Left ventricle myocardium inferior (tissue), 1 donor: ENCODE measurements at regions not wholly inside any gene's neighbourhood (a gene's known extent, or its start where the extent isn't known, plus 50 kb on each side); places are given as distances from the start of the nearest gene placed in this dataset.
"Not testable (repeated sequence)": the region's sequence is repeated elsewhere in the genome, so short reads cannot be mapped to it uniquely, and the experiment has no call there.

ENCODE experiments used
- DNase-seq: peaks from one replicate; pipeline ENCODE4 v3.0.0-alpha.2; 2020
- H3K27ac ChIP-seq: fragments of 200-600 bp; replicated peaks from 2 replicates; pipeline ENCODE4 v1.8.0; 2021
- H3K27me3 ChIP-seq: fragments of 200-600 bp; 2 replicates; pipeline ENCODE4 v1.8.0; 2021; ENCODE audit warnings: low read depth
- H3K36me3 ChIP-seq: fragments of 200-600 bp; 2 replicates; pipeline ENCODE4 v1.8.0; 2021
- H3K4me1 ChIP-seq: fragments of 200-600 bp; 2 replicates; pipeline ENCODE4 v1.8.0; 2021
- H3K4me3 ChIP-seq: fragments of 200-600 bp; 2 replicates; pipeline ENCODE4 v1.8.0; 2021; ENCODE audit warnings: mild to moderate bottlenecking, moderate library complexity
- H3K9me3 ChIP-seq: fragments of 200-600 bp; replicated peaks from 2 replicates; pipeline ENCODE4 v1.8.0; 2021
- intact Hi-C: fragments of 100-400 bp; cut with micrococcal nuclease; formaldehyde crosslinking; loops from one replicate; pipeline ENCODE4 v1.11.0; 2022
- TF ChIP-seq, protein P1 (sequence below): fragments of 200-600 bp; IDR thresholded peaks from 2 replicates; pipeline ENCODE4 v1.8.0; 2021; ENCODE audit warnings: antibody characterized with exemption, mild to moderate bottlenecking, borderline replicate concordance
- donor health status: DM: no; HTN: yes; CAD: no; lungs with severe emphysema.

DNA sequence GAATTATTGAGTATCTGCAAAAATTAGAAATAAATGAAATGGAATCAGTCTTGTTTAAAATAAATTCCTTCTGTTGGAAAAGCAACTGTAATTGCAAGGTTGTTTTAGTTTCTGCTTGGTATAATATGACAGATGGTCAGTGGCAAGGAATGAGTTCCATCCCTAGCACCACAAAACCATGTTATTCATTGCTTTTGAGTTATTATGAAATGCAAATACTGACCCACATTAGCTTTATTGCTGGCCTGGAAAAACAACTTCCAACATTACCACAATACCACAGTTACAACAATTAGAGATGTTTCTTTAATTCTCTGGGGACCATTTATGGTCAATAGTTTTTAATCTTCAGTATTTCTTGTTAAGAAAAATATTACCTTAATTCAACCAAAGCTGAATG lies 194.4 kb downstream of the TMA16 start:
- intact Hi-C loops = loop anchor here (10.0 kb wide), 1 partner anchor 134 kb away; no protein-coding TSS in a partner anchor
- Histone ChIP-seq H3K36me3 (no peaks in the 10 kb centered on the region), H3K9me3 (no peaks in the 10 kb centered on the region), H3K4me1 (no peaks in the 10 kb centered on the region), H3K4me3 (no peak overlapping the region), H3K27ac (no peak overlapping the region), H3K27me3 (no peaks in the 10 kb centered on the region)
- no peak for DNase-seq
- TF ChIP-seq, protein P1, sequence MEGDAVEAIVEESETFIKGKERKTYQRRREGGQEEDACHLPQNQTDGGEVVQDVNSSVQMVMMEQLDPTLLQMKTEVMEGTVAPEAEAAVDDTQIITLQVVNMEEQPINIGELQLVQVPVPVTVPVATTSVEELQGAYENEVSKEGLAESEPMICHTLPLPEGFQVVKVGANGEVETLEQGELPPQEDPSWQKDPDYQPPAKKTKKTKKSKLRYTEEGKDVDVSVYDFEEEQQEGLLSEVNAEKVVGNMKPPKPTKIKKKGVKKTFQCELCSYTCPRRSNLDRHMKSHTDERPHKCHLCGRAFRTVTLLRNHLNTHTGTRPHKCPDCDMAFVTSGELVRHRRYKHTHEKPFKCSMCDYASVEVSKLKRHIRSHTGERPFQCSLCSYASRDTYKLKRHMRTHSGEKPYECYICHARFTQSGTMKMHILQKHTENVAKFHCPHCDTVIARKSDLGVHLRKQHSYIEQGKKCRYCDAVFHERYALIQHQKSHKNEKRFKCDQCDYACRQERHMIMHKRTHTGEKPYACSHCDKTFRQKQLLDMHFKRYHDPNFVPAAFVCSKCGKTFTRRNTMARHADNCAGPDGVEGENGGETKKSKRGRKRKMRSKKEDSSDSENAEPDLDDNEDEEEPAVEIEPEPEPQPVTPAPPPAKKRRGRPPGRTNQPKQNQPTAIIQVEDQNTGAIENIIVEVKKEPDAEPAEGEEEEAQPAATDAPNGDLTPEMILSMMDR = no peak

DNA sequence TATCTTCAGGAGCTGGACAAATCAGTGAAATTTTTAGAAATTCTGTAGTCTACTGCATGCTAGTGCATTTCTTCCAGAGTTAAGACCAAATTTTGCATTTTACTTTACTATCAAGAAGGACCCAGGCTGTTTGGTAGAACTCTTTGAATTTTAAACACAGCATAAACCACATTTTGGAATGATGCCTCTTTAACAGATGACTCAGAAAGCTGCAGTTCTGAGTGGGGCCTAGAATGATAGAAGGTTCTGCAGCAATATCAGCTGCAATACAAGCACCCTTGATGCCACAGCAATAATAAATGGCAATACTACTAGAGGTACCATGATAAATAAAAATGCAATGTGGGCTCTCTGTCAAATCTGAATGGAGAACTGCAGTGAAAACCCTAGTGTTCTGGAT lies 198.7 kb downstream of the TMA16 start:
- TF ChIP-seq, protein P1 = no peak
- intact Hi-C loops = no loop called here
- H3K4me1 ChIP-seq = no peaks in the 10 kb centered on the region
- H3K27me3 ChIP-seq = no peaks in the 10 kb centered on the region
- H3K4me3 ChIP-seq = no peak overlapping the region
- no peak for DNase-seq
- H3K9me3 ChIP-seq = no peaks in the 10 kb centered on the region
- no peaks in the 10 kb centered on the region for H3K36me3 ChIP-seq
- H3K27ac ChIP-seq = no peak overlapping the region

DNA sequence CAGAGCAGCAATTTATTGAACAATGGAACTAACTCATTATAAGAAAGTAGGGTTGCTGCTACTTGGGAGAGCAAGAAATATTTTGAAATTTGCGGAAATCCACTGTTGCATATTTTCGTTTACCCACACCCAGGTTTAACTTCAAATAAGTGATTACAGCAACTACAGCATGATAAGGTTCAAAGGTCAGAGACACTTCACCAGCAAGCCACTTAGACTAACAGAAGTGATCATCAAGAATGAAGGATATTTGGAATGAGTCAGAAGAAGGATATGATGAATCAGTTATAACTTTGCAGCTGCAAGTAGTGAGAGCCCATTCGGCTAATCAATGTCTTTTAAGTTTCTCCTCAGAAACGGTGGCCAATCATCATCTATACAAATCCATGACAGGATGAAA lies 199.3 kb downstream of the TMA16 start:
- Histone ChIP-seq H3K36me3 (no peaks in the 10 kb centered on the region), H3K4me3 (no peak overlapping the region), H3K4me1 (no peaks in the 10 kb centered on the region), H3K9me3 (no peaks in the 10 kb centered on the region), H3K27me3 (no peaks in the 10 kb centered on the region), H3K27ac (no peak overlapping the region)
- intact Hi-C loops = no loop called here
- TF ChIP-seq, protein P1 = no peak
- no peak for DNase-seq

DNA sequence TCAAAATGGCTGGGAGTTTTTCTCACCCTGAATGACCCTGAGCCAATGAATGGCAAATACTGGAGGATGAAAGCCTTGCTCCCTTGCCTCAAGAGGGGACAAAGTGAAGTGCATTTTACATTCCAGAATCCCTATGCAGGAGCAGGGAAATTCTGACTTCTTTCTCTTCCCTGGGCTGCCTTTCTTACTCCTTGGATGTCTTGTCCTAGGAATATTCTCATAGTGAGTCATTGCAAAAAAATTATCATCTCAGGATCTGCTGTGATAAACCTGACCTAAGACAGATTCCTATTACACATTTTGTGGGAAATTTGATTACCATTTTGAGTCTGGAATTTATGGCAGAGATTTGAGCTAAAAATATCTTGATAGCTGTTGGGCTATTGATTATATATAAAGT lies 199.9 kb downstream of the TMA16 start:
- TF ChIP-seq, protein P1 = no peak
- H3K27ac ChIP-seq = no peak overlapping the region
- H3K36me3 ChIP-seq = no peaks in the 10 kb centered on the region
- no peaks in the 10 kb centered on the region for H3K4me1 ChIP-seq
- DNase-seq = no peak
- H3K27me3 ChIP-seq = no peaks in the 10 kb centered on the region
- intact Hi-C loops = no loop called here
- no peak overlapping the region for H3K4me3 ChIP-seq
- no peaks in the 10 kb centered on the region for H3K9me3 ChIP-seq

DNA sequence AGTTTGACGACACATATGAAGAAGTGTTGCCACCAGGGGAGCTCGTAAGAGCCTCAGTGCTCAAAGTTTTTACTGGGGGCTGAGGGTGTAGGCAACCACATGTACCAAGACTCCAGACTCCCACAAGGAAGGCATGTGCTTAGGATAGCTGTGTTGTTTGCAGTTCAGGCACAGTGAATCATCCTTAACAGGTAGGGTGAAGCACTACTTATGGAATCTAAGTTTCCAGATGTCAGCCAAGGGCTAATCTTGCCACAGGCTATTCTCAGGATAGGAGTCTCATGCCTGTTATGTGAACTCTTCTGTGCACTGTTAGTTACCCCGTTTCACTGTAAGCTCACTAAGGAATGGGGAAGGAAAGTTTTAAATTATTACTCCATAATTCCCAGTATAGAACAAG lies 202.6 kb downstream of the TMA16 start:
- intact Hi-C loops = no loop called here
- no peak for DNase-seq
- no peaks in the 10 kb centered on the region for H3K9me3 ChIP-seq

DNA sequence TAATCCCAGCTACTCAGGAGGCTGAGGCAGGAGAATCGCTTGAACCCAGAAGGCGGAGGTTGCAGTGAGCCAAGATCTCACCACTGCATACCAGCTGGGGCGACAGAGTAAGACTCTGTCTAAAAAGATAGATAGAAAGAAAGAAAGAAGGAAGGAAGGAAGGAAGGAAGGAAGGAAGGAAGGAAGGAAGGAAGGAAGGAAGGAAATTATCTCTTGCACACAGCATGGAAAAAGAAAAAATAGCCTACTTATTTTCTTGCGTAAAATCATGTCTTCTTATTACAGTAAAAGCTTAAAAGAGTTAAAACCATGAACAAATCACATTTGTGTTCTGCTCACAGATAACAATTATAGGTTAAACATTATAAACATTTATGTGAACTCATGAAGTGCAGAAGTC lies 205.9 kb downstream of the TMA16 start:
- H3K4me3 ChIP-seq, H3K27me3 ChIP-seq, H3K4me1 ChIP-seq, H3K36me3 ChIP-seq, DNase-seq, H3K9me3 ChIP-seq, H3K27ac ChIP-seq, intact Hi-C loops: not testable (repeated sequence)

More for the DNA sequence above, 202.6 kb downstream of the TMA16 start:
- Histone ChIP-seq H3K36me3 (no peaks in the 10 kb centered on the region), H3K4me1 (no peaks in the 10 kb centered on the region), H3K27me3 (no peaks in the 10 kb centered on the region), H3K27ac (no peak overlapping the region), H3K4me3 (no peak overlapping the region)
- TF ChIP-seq, protein P1 = no peak
